Endodermal cell (in vitro differentiated cells): ENCODE measurements at regions not wholly inside any gene's neighbourhood (a gene's known extent, or its start where the extent isn't known, plus 50 kb on each side); places are given as distances from the start of the nearest gene placed in this dataset.

Experiments used
- DNase-seq: peaks from one replicate; pipeline ENCODE4 v3.0.0-alpha.2; 2017
- H3K27ac ChIP-seq: 2 replicates; pipeline ENCODE4 v1.5.1; 2013; ENCODE audit warnings: mild to moderate bottlenecking, low read depth, low read length, moderate library complexity
- H3K27me3 ChIP-seq: 2 replicates; pipeline ENCODE4 v1.6.1; 2013; ENCODE audit warnings: mild to moderate bottlenecking, low read length, moderate library complexity; ENCODE audit not compliant: insufficient read depth, control insufficient read depth, poor library complexity, severe bottlenecking
- H3K36me3 ChIP-seq: 2 replicates; pipeline ENCODE4 v1.7.0; 2013; ENCODE audit warnings: mild to moderate bottlenecking, low read length, moderate library complexity; ENCODE audit not compliant: control insufficient read depth, insufficient read depth
- H3K4me1 ChIP-seq: one replicate; pipeline ENCODE4 v1.7.0; 2013; ENCODE audit warnings: low read length; ENCODE audit not compliant: control insufficient read depth, insufficient read depth
- H3K4me3 ChIP-seq: 2 replicates; pipeline ENCODE4 v1.5.1; 2013; ENCODE audit warnings: mild to moderate bottlenecking, low read length, moderate library complexity
- H3K9ac ChIP-seq: 2 replicates; pipeline ENCODE4 v1.6.1; 2013; ENCODE audit warnings: mild to moderate bottlenecking, low read length, moderate library complexity; ENCODE audit not compliant: poor library complexity, severe bottlenecking; ENCODE audit errors: extremely low read depth
- H3K9me3 ChIP-seq: 2 replicates; pipeline ENCODE4 v1.6.1; 2013; ENCODE audit warnings: mild to moderate bottlenecking, low read length, moderate library complexity; ENCODE audit not compliant: control insufficient read depth
- H3K27ac Mint-ChIP-seq: 2 replicates; pipeline ENCODE4 v1.8.0; 2020; ENCODE audit warnings: mixed read lengths
- H3K27me3 Mint-ChIP-seq: 2 replicates; pipeline ENCODE4 v1.8.0; 2021; ENCODE audit warnings: mild to moderate bottlenecking, mixed read lengths; ENCODE audit not compliant: insufficient read depth
- H3K36me3 Mint-ChIP-seq: 2 replicates; pipeline ENCODE4 v1.8.0; 2020; ENCODE audit warnings: low read depth, mixed read lengths
- H3K4me1 Mint-ChIP-seq: 2 replicates; pipeline ENCODE4 v1.8.0; 2020; ENCODE audit warnings: mixed read lengths
- H3K4me3 Mint-ChIP-seq: 2 replicates; pipeline ENCODE4 v1.8.0; 2020; ENCODE audit warnings: mild to moderate bottlenecking, moderate library complexity, mixed read lengths
- H3K9me3 Mint-ChIP-seq: 2 replicates; pipeline ENCODE4 v1.8.0; 2020; ENCODE audit warnings: mild to moderate bottlenecking, mixed read lengths
- CTCF ChIP-seq: fragments of 200-600 bp; sonication (generic); conservative IDR thresholded peaks from 2 replicates; pipeline ENCODE4 v1.5.0; 2021; ENCODE audit warnings: antibody characterized with exemption, mild to moderate bottlenecking
- WGBS, 2 experiments: methylation state at CpG; one replicate each; pipeline versions ENCODE4 v1.1.5 to v1.1.7; 2013; ENCODE audit warnings: missing lambda C conversion rate in 2 of 2, mixed read lengths in 1 of 2; ENCODE audit not compliant: insufficient coverage in 1 of 2, insufficient read length in 1 of 2; 5-methylcytosine and 5-hydroxymethylcytosine counted together

- H3K27me3 ChIP-seq = no peaks in the 10 kb centered on the region
- H3K9me3 ChIP-seq = peaks cover under 1% of the 10 kb centered on the region
- Mint-ChIP-seq H3K27me3 (no peaks in the 10 kb centered on the region), H3K4me3 (no peak overlapping the region), H3K4me1 (no peaks in the 10 kb centered on the region), H3K36me3 (peaks cover 3% of the 10 kb centered on the region), H3K27ac (no peak overlapping the region), H3K9me3 (peaks cover 4% of the 10 kb centered on the region)
- H3K4me3 ChIP-seq = no peak overlapping the region
- TF ChIP-seq CTCF = no peak
- no peaks in the 10 kb centered on the region for H3K4me1 ChIP-seq
- no peaks in the 10 kb centered on the region for H3K36me3 ChIP-seq
- DNase-seq = no peak
- H3K27ac ChIP-seq = no peak overlapping the region
- H3K9ac ChIP-seq = no peak overlapping the region
These were observed 132.7 kb upstream of the TTC29 start for GRCh38 chr4:147078362-147078761.

GRCh38 chr4:147078875-147079658, 133.4 kb upstream of the TTC29 start:
- H3K9me3 ChIP-seq = no peaks in the 10 kb centered on the region
- no peaks in the 10 kb centered on the region for H3K4me1 Mint-ChIP-seq
- no peak for DNase-seq
- H3K36me3 Mint-ChIP-seq = peaks cover under 1% of the 10 kb centered on the region
- no peak for TF ChIP-seq CTCF
- no peak overlapping the region for H3K27ac Mint-ChIP-seq
- no peaks in the 10 kb centered on the region for H3K27me3 Mint-ChIP-seq
- no peaks in the 10 kb centered on the region for H3K36me3 ChIP-seq
- no peak overlapping the region for H3K4me3 Mint-ChIP-seq
- peaks cover 1% of the 10 kb centered on the region for H3K9me3 Mint-ChIP-seq
- H3K4me1 ChIP-seq = no peaks in the 10 kb centered on the region
- H3K27me3 ChIP-seq = no peaks in the 10 kb centered on the region
- H3K9ac ChIP-seq = no peak overlapping the region
- H3K27ac ChIP-seq = no peak overlapping the region
- no peak overlapping the region for H3K4me3 ChIP-seq
- 92 to 94% methylated on average over 11 to 17 of the region's 17 CpGs for WGBS, 2 experiments

GRCh38 chr4:147084861-147085260, 139.2 kb upstream of the TTC29 start:
- Histone ChIP-seq H3K4me1 (no peaks in the 10 kb centered on the region), H3K9me3 (no peaks in the 10 kb centered on the region), H3K27me3 (no peaks in the 10 kb centered on the region), H3K9ac (no peak overlapping the region), H3K27ac (no peak overlapping the region), H3K36me3 (no peaks in the 10 kb centered on the region), H3K4me3 (no peak overlapping the region)
- peaks cover 7% of the 10 kb centered on the region for H3K4me1 Mint-ChIP-seq
- WGBS, 2 experiments = 92 to 100% methylated on average over 1 of the region's 1 CpG
- H3K9me3 Mint-ChIP-seq = no peaks in the 10 kb centered on the region
- no peak overlapping the region for H3K27ac Mint-ChIP-seq
- no peak for TF ChIP-seq CTCF
- H3K27me3 Mint-ChIP-seq = no peaks in the 10 kb centered on the region
- H3K36me3 Mint-ChIP-seq = no peaks in the 10 kb centered on the region
- DNase-seq = no peak
- no peak overlapping the region for H3K4me3 Mint-ChIP-seq
